Ovary (tissue), 7 donors: ENCODE measurements at regions not wholly inside any gene's neighbourhood (a gene's known extent, or its start where the extent isn't known, plus 50 kb on each side); places are given as distances from the start of the nearest gene placed in this dataset.

Experiments used
- DNase-seq, 5 donors: peaks; one replicate each; pipeline ENCODE4 v3.0.0-alpha.2; 2019 to 2020
- H3K27ac ChIP-seq, 2 donors: fragments of 200-600 bp; one replicate each; pipeline versions ENCODE4 v1.5.1 to v1.8.0; 2019 to 2022
- H3K27me3 ChIP-seq: fragments of 200-600 bp; one replicate; pipeline ENCODE4 v1.8.0; 2022
- H3K36me3 ChIP-seq: fragments of 200-600 bp; sonication (generic); one replicate; pipeline ENCODE4 v1.5.1; 2019
- H3K4me1 ChIP-seq: one replicate; pipeline ENCODE4 v1.8.1; 2013; ENCODE audit warnings: mild to moderate bottlenecking, moderate library complexity; ENCODE audit not compliant: insufficient read depth
- H3K4me3 ChIP-seq: fragments of 200-600 bp; sonication (generic); one replicate; pipeline ENCODE4 v1.5.1; 2017
- H3K9me3 ChIP-seq, 2 donors: fragments of 200-600 bp in 1 of 2; sonication (generic) in 1 of 2; one replicate each; pipeline versions ENCODE4 v1.5.1 to v1.8.1; 2013 to 2019; ENCODE audit warnings: mild to moderate bottlenecking in 1 of 2, moderate library complexity in 1 of 2
- CTCF ChIP-seq, 3 donors: fragments of 450-650 bp in 2 of 3; fragments of 200-600 bp in 1 of 3; IDR thresholded peaks; one replicate each; pipeline versions ENCODE4 v1.5.1 to v1.8.0; 2016 to 2022; ENCODE audit warnings: antibody characterized with exemption in 3 of 3, mild to moderate bottlenecking in 1 of 3
- EP300 ChIP-seq: sonication (generic); formaldehyde crosslinking; IDR thresholded peaks from one replicate; pipeline ENCODE4 v1.6.1; 2017; ENCODE audit warnings: antibody characterized with exemption
- POLR2A ChIP-seq: fragments of 450-650 bp; IDR thresholded peaks from one replicate; pipeline ENCODE4 v1.6.1; 2017; ENCODE audit warnings: antibody characterized with exemption, mild to moderate bottlenecking, moderate library complexity
- WGBS, 3 donors: extraction: QIAGEN DNeasy Blood & Tissue Kit in 1 of 3; methylation state at CpG; one replicate each; pipeline versions ENCODE4 v1.1.5 to v1.1.7; 2013 to 2017; 5-methylcytosine and 5-hydroxymethylcytosine counted together
- intact Hi-C, 4 donors: fragments of 100-400 bp; cut with DNase I; formaldehyde crosslinking; loops; one replicate each; pipeline versions ENCODE4 v1.11.0 to v1.15.1; 2022 to 2023
- donor health status: DM: no; HTN: no; CAD: no; lungs with moderate emphysema.
- donor health status: DM: no; HTN: no; CAD: no.
- donor health status: Bipolar disorder and iron deficiency.
- donor health status: DM: no; HTN: no; CAD: no.
- donor health status: DM: yes; HTN: yes; CAD: no.

- TF ChIP-seq POLR2A (no peak), EP300 (no peak), CTCF (IDR thresholded peaks at IDR 0.05) (no peak)
- WGBS, 3 donors, result 44 to 57% (median 48%) methylated on average over 1 of the region's 1 CpG
- H3K9me3 ChIP-seq, result peaks cover 0 to 4% of the 10 kb centered on the region in 2 donors
- H3K4me1 ChIP-seq, result no peaks in the 10 kb centered on the region
- intact Hi-C loops, result no loop called here
- H3K27me3 ChIP-seq, result no peaks in the 10 kb centered on the region
- DNase-seq, result no peak
- H3K36me3 ChIP-seq, result no peaks in the 10 kb centered on the region
- H3K4me3 ChIP-seq, result no peak overlapping the region
- H3K27ac ChIP-seq, result no peak overlapping the region
These were observed 170.6 kb downstream of the PRDM9 start for GRCh38 chr5:23677996-23678395.

GRCh38 chr5:23684103-23684502, 176.7 kb downstream of the PRDM9 start:
- Histone ChIP-seq H3K27me3 (no peaks in the 10 kb centered on the region), H3K36me3 (no peaks in the 10 kb centered on the region), H3K4me3 (no peak overlapping the region), H3K4me1 (no peaks in the 10 kb centered on the region), H3K27ac (no peak overlapping the region), H3K9me3 (no peaks in the 10 kb centered on the region)
- intact Hi-C loops, result no loop called here
- TF ChIP-seq EP300 (no peak), POLR2A (no peak), CTCF (IDR thresholded peaks at IDR 0.05) (no peak)
- no peak for DNase-seq
- WGBS, 3 donors, result 15 to 31% (median 29%) methylated on average over 2 of the region's 2 CpGs

GRCh38 chr5:23703940-23704855, 196.8 kb downstream of the PRDM9 start:
- Histone ChIP-seq H3K27ac (no peak overlapping the region), H3K36me3 (no peaks in the 10 kb centered on the region), H3K27me3 (no peaks in the 10 kb centered on the region), H3K4me1 (no peaks in the 10 kb centered on the region), H3K4me3 (no peak overlapping the region), H3K9me3 (no peaks in the 10 kb centered on the region)
- TF ChIP-seq CTCF (IDR thresholded peaks at IDR 0.05) (no peak), EP300 (no peak), POLR2A (no peak)
- WGBS, 3 donors, result 30 to 34% (median 31%) methylated on average over 5 of the region's 5 CpGs
- DNase-seq, result no peak
- intact Hi-C loops, result no loop called here

GRCh38 chr5:23717486-23717885, 210.1 kb downstream of the PRDM9 start:
- Histone ChIP-seq H3K4me3 (no peak overlapping the region), H3K27me3 (no peaks in the 10 kb centered on the region), H3K36me3 (no peaks in the 10 kb centered on the region), H3K4me1 (no peaks in the 10 kb centered on the region), H3K9me3 (no peaks in the 10 kb centered on the region), H3K27ac (no peak overlapping the region)
- TF ChIP-seq CTCF (IDR thresholded peaks at IDR 0.05) (no peak), POLR2A (no peak), EP300 (no peak)
- 71 to 80% (median 77%) methylated on average over 3 of the region's 3 CpGs for WGBS, 3 donors
- no peak for DNase-seq
- intact Hi-C loops, result no loop called here
